GM18951 (cell line): ENCODE measurements at regions not wholly inside any gene's neighbourhood (a gene's known extent, or its start where the extent isn't known, plus 50 kb on each side); places are given as distances from the start of the nearest gene placed in this dataset.

Source experiments
- POLR2A ChIP-seq: IDR thresholded peaks from 4 replicates; pipeline ENCODE4 v1.6.1; 2011; ENCODE audit warnings: mild to moderate bottlenecking; ENCODE audit not compliant: insufficient read length, insufficient read depth; ENCODE audit errors: extremely low read depth
- in situ Hi-C: fragments of 300-500 bp; cut with MboI; formaldehyde crosslinking; loops from one replicate; pipeline ENCODE4 v1.12.0; 2022; ENCODE audit warnings: low sequenced_read_pairs, mixed read lengths, inconsistent platforms; ENCODE audit not compliant: unreplicated experiment

DNA sequence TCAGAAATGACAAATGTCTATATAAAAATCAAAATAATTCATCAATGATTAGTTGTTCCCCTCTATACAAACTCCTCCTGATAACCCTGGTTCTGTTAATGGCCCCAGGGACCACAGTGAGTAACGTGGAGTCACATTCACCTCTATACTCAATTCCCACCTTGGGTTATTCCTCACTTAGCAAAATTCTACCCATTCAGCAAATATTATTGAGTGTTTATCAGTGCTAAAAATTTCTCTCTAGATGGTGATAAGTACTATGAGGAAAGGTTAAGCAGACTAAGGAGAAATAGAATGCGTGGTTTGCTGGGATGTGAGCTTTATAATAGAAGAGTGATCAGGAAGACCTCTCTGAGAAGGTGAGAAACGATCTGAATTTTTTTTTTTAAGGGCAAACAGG, 1124.5 kb downstream of the BCL11A start:
- TF ChIP-seq POLR2A: no peak
- in situ Hi-C loops: no loop called here

DNA sequence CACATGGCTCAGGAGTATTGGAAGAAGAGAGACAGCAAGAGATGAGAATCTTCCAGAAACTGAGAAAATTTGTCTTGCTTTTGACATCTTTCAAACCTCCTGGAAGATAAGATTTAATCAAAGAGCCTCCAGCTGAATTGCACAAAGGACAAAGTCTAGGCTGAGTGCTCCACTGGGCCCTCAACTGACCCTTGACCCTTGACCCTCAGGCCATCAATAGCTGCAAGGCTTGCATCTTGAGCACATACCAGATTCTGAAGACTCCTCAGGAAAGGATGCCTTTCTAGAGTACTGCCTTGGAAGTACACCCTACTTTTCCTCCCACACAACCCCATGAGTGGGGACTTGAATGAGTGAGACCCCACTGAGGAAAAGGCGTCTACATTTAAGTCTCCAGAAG, 1125.5 kb downstream of the BCL11A start:
- no peak for TF ChIP-seq POLR2A
- in situ Hi-C loops: no loop called here

DNA sequence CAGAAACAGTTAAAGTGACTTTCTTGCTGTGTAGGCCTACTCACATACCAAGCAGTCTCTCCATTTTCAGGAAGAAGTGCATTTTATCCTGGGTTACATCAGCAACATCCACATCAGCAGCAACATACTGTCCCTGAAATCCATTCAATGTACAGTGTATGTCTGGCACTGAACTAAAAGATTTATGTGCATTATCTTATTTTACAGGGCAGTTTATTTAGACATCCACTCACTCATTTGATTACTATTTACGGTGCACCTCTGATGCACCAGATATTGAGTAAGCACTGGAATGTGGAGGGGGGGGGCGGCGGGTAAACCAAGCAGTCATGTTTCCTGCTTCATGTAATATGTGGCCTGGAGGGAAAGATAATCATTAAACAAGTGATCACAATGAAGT, 1128.2 kb downstream of the BCL11A start:
- in situ Hi-C loops: no loop called here
- TF ChIP-seq POLR2A: no peak

DNA sequence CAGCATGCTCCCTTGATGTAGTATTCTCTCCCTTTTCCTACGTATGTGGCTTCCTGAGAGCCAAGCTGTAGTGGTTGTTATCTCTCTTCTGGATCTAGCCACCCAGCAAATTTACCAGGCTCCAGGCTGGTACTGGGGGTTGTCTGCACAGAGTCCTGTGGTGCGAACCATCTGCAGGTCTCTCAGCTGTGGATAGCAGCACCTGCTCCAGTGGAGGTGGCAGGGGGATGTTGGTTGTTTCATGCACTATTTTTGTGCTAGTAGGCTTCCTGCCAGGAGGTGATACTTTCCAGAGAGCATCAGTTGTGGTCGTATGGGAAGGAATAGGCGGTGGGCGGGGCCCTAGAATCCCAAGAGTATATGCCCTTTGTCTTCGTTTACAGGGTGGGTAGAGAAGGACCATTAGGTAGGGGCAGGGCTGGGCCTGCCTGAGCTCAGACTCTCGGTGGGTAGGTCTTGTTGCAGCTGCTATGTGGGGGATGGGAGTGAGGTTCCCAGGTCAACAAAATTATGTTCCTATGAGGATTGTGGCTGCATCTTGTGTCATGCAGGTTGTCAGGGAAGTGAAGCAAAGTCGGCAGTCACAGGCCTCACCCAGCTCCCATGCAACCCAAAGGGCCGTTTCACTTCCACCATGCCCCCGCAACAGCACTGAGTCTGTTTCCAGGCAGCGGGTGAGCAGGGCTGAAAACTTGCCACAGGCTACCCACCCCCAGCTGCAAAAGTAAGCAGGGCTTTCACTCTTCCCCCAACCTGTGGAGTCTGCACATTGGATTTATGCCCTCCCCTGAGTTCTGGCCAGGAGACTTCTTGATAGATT, 1139.5 kb downstream of the BCL11A start:
- no peak for TF ChIP-seq POLR2A
- in situ Hi-C loops: no loop called here

GRCh38 chr2:59399126-59399525, 1154.3 kb downstream of the BCL11A start:
- in situ Hi-C loops: no loop called here
- no peak for TF ChIP-seq POLR2A

DNA sequence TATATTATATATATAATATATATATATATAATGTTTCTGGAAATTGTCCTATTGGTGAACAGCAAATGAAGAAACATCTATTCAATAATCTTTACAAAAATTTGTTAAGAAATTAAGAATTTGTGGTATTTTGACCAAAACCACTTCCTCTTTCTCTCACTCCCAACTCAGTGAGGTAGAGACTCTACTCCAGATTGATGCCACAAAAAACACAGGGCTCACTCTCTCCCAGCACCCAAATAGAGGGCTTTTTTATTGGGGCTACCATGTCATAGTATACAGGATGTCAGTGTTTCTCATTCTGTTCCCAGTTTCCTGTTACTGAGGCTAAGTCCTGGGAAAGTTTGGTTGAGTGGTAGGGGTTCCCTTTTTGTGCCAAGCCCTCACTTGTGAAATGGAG, 1155.4 kb downstream of the BCL11A start:
- TF ChIP-seq POLR2A: no peak
- in situ Hi-C loops: no loop called here

- TF ChIP-seq POLR2A: no peak
- in situ Hi-C loops: no loop called here
These were observed 1154.0 kb upstream of the FANCL start for GRCh38 chr2:59395119-59395518.

DNA sequence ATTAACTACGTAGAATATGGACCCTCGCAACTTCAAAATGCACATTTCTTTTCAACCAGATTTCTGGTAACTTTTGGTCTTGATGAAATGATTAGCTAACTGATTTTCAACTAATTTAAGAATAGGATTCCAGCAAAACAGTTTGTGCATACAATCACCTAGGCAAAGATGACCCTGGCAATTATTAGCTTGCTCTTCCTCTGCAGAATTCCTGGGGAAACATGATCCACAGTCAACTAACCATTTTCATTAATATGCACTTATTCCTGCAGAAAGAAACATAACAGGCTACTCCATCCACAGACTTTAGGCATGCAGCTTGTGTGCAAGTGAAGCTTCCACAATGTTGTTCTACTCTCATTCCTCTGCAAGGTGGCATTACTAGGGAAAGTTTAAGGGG, 1150.8 kb upstream of the FANCL start:
- no peak for TF ChIP-seq POLR2A
- in situ Hi-C loops: no loop called here

DNA sequence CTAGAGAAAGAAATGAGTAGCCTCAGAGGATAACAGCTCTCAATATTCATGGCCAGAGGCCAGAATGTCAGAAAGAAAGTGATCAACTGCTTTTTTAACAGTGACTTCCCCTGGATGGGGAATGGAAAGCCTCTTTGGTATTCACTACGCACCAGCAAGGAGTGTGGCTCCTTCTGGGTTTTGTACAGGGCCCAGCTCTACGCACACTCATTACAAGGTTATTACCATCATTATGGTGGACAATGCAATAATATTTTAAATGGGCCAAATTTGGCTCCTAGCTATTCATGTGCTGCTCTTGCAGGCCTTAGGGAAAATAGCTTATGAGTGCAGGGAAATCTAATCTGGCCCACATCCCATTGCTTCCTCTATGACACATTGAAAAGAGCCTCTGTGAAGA, 1149.5 kb upstream of the FANCL start:
- TF ChIP-seq POLR2A: no peak
- in situ Hi-C loops: no loop called here

DNA sequence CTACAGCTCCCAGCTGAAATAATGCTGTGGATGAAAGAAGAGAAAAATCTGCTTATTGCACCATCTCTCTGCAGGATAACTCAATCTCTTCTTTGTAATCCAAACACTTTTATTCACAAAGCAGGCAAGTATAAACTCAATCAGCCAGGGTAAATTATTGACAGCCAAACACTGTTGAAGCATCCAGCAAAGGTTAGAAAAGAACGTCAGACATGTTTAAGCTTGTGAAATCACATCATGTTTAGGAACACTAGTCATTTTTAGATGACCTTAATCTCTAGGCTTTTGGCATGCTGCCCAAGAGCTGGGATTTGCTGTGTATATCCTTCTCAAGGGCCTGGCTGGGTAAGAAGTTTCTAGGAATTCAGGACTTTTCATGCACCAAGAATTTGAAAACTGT, 1148.1 kb upstream of the FANCL start:
- in situ Hi-C loops: no loop called here

DNA sequence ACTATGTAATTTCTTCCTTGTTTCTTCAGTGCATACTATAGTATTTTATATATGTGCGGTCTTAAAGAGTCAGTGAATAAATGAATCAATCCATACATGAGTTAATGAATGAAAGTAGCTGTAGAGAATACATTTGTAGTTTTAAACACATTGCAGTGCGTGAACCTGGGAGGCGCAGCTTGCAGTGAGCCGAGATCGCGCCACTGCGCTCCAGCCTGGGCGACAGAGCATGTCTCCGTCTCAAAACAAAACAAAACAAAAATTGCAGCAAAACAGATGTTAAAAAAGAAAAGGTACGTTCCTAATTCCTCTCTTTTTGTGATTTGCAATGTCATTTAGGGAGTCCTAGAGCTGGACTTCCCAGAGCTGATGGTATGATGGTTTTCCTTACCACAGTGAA, 1144.8 kb upstream of the FANCL start:
- in situ Hi-C loops: no loop called here
- TF ChIP-seq POLR2A: no peak

More for the DNA sequence above, 1148.1 kb upstream of the FANCL start:
- no peak for TF ChIP-seq POLR2A

DNA sequence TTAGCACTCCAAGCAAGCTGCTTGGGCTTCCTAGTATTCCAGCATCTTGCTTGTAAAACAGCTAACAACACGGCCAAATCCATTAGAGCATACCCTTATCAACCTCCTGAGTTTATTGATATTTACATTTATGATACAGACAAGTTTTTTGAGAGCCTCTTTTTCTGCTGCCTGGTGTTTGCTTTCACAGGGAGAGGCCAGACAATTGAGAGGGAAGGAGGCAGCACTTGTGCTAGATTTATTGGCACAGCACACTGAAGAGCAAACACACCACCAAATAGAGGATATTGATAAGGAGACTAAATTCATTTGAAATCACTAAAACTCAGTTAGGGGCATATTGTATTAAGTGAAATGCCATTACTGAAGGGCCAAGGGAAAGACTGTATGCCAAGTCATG, 1142.3 kb upstream of the FANCL start:
- TF ChIP-seq POLR2A: no peak
- in situ Hi-C loops: no loop called here

- in situ Hi-C loops: no loop called here
- no peak for TF ChIP-seq POLR2A
These were observed 1137.0 kb upstream of the FANCL start for GRCh38 chr2:59378127-59378526.

- TF ChIP-seq POLR2A: no peak
- in situ Hi-C loops: no loop called here
These were observed 1125.2 kb upstream of the FANCL start for GRCh38 chr2:59366288-59366687.

DNA sequence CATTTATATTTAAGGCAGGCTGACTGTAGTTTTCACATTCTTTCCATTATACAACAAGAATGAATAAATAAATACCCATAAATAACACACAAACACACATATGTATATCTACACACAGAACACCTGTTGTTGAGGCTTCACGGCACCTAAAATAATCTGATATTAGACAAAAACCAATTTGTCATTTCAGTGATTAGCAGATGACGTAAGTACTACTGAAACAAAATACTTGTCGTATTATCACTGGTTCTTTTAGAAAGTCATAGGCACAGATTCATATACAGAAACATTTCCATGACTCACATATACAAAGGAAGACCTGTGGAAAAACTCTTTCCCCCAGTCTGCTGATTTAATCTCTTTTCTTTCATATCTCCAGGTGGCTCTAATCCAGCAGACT, 1113.4 kb upstream of the FANCL start:
- TF ChIP-seq POLR2A: no peak
- in situ Hi-C loops: no loop called here

- in situ Hi-C loops: no loop called here
- no peak for TF ChIP-seq POLR2A
These were observed 1112.3 kb upstream of the FANCL start for GRCh38 chr2:59353306-59353921.
